ENCODE measurements at regions not wholly inside any gene's neighbourhood (a gene's known extent, or its start where the extent isn't known, plus 50 kb on each side); places are given as distances from the start of the nearest gene placed in this dataset.

GRCh38 chr11:8330896-8331295, 67.2 kb upstream of the LMO1 start:
- TF ChIP-seq CTCF (conservative IDR thresholded peaks at IDR 0.05 in 1 of 2, IDR thresholded peaks at IDR 0.05 in 1 of 2; ENCODE audit: extremely low read depth in 1 of 2, insufficient read depth in 1 of 2, low read depth in 1 of 2, low read length in 2 of 2) (no peak), EZH2 (IDR thresholded peaks at IDR 0.05; ENCODE audit: borderline replicate concordance, low read length) (no peak)

All from mammary epithelial cell (primary cell).